IPS-NIHi11 (cell line): ENCODE measurements at regions not wholly inside any gene's neighbourhood (a gene's known extent, or its start where the extent isn't known, plus 50 kb on each side); places are given as distances from the start of the nearest gene placed in this dataset.

Source experiments
- DNase-seq: peaks from one replicate; pipeline ENCODE4 v3.0.0; 2012; ENCODE audit warnings: mixed read lengths, low spot score

GRCh38 chr6:149182262-149182661 lies 135.2 kb upstream of the TAB2 start:
- DNase-seq = no peak

DNA sequence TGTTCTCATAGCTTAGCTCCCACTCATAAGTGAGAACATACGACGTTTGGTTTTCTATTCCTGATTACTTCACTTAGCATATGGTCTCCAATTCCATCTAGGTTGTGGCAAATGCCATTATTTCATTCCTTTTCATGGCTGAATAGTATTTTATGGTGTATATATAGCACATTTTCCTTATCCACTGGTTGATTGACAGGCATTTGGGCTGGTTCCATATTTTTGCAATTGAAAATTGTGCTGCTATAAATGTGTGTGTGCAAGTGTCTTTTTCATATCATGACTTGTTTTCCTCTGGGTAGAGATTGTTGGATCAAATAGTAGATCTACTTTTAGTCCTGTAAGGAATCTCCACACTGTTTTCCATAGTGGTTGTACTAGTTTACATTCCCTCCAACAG lies 133.0 kb upstream of the TAB2 start:
- no peak for DNase-seq

DNA sequence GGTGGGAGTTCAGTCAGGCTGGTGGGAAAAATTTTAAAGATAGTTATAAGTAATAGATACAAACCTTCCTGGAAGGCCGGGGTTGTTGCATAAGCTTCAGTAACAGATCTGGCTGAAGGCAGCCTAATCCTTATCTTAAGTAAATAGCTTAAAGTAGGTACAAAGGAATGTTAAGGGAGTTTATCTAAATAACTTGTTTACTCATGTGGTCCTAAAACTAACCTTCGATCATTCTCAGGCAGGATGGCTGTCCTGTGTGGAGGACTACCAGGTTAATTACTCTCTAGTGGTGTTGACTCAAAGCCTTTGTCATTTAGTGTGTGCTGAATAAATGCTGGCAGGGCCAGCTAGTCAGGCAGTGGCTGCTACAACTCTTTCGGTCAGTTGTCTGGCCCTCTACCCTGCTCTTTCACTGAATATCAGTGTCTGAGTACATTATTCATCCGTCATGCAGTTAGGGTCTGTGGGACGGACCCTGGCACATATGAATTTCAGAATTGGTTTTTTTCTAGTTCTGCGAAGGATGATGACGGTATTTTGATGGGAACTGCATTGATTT lies 131.6 kb upstream of the TAB2 start:
- DNase-seq = no peak

GRCh38 chr6:149186873-149187272 lies 130.6 kb upstream of the TAB2 start:
- DNase-seq = no peak

DNA sequence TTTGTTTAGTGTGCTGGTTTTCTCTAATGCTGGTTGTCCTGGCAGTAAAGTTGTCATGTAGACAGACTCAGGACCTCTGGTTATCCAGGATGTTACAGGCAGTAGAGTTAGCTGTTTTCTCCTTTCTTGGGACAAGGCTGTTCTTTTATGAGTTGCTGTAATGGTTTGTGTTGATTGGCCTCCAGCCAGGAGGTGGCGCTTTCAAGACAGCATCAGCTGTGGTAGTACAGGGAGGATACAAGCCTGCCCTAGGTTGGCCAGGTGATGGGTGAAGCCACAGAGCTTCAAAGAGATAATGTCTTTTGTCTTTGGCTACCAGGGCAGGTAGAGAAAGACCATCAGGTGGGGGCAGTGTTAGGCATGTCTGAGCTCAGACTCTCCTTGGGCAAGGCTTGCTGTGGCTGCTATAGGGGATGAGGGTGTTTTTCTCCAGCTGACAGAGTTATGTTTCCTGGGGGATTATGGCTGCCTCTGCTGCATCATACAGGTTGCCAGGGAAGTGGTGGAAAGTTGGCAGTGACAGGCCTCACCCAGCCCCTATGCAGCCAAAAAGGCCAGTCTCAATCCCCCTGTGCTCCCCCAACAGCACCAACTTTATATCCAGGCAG lies 127.2 kb upstream of the TAB2 start:
- DNase-seq = no peak

GRCh38 chr6:149194820-149195558 lies 122.5 kb upstream of the TAB2 start:
- no peak for DNase-seq

- DNase-seq = no peak
Measured at GRCh38 chr6:149196091-149196490, 121.4 kb upstream of the TAB2 start.

DNA sequence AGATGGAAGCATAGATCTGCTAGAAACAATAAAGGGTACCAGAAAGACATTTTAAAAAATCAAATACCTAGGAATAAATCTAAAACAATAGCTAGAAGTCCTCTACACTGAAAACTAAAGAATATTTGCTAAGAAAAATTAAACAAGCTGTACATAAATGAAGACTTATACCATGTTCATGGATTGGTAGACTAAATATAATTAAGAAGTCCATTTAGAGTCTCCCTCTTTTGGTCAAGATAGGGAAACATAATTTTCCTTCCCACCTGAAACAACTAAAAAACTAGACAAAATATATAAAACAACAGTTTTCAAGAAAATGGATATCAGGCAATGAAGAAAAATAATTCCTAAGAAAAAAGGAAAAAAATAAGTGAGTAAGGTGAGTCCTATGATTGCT lies 120.0 kb upstream of the TAB2 start:
- DNase-seq = no peak

DNA sequence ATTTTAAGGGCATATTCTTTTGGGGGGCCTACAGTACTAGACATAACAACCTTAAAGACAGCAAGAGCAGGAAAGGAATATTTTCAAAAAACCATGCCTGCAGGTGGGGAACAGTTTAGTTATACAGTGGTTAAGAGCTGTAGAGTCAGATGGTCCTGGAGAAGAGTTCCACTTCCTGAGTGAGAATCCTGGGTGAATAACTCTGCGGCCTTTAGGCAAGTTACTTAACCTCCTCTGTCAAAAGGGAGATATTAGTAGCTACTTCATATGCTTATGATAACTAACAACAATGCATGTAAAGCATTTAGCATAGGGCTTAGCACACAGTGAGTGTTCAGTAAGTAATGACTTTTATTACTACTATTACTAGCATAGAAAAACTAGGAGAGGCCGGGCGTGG lies 119.2 kb upstream of the TAB2 start:
- DNase-seq = no peak

DNA sequence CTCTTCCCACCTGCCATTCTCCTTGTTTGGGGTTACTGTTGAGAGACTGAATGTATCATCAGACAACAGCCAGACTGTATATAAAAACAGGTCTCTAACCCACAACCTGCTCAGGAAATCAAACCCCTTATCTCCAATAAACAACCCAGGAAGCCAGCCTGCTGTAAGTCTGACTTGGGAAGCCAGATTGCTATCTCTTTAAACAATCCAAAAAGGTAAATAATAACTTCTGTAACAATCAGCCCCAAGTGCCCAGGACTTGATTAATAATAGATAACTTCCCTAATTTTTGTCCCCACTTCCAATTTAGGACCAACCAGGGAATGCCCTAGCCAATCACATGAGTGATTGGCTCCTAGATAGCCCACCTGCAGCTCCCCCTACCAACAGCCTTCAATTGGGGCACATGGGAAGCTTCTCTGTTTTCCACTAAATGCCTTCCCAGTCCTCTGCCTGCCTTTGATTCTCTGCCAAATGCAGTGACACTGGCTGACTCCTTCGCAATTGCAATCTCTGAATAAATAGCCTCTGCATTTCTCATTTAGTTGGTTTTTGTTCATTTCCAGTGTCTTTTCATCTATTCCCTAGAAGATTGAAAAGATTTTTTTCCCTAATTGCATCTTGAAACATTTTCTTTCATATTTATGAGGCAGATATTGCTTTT lies 117.1 kb upstream of the TAB2 start:
- no peak for DNase-seq

DNA sequence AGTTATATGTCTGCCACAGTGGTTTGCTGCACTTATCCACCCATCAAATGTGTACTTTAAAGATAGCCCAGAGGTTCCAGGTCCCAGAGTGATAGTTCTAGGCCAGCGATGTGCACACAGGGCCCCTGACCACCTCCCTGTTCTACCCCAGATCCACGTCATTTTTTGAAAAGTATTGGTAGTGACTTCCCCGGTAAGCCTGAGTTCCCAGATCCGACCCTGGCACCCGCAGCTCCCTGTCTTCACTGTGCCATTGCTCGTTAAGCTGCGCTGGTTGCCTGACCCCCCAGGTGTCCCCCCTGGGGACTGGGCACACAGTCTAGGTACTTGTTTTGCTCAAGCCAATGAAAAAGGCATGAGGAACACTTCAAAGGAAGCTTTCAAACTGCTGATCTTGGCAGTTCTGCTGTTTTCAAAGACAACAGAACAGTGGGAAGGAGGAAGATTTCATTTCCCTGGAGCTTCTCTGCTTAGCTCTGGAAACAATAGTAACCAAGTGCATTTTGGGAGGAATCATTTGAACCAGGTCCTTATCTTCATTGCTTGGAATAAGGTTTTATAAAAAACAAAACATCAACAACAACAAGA lies 116.3 kb upstream of the TAB2 start:
- no peak for DNase-seq

GRCh38 chr6:149202100-149202499 lies 115.4 kb upstream of the TAB2 start:
- no peak for DNase-seq

DNA sequence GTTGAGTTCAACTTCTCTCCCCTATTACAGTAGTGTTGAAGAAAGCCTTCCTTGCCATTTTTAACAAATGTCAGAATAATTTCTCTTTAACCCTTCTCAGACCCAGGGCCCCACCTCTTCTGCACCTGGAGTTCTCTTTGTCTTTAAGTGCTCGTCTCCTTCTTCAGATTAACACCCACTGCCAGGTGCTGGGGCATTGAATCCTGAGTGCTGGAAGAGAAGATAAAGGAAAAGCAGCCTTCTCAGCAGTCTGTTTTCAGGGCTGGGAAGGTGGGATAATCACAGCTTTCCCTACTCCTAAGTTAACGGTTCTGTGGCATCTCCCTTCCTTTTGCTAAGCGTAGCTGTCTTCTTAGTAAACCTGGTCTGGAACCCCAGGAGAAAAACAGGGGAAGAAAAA lies 114.6 kb upstream of the TAB2 start:
- no peak for DNase-seq

- no peak for DNase-seq
Measured at GRCh38 chr6:149203509-149203908, 114.0 kb upstream of the TAB2 start.

DNA sequence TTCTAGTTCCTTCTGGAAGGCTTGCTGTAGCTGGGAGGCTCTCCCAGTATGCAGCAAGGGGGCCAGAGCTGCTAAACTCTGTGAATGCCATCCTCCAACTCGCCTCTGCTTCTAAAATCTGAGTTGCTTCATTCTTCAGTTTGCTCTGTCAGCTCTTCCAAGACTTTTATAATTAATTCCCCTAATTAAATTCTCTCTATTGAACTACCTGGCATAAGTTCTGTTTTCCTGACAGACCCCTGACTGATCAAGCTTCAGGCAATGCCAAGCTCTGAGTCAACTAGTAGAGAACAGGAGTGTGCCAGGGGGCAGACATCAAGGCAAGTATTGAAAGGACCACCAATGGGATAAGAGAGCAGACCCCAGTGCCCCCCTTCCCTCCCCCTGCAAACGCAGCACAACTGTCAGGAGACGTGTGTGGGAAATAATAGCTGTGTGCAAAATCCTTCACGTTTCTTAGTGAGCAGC lies 109.3 kb upstream of the TAB2 start:
- no peak for DNase-seq

DNA sequence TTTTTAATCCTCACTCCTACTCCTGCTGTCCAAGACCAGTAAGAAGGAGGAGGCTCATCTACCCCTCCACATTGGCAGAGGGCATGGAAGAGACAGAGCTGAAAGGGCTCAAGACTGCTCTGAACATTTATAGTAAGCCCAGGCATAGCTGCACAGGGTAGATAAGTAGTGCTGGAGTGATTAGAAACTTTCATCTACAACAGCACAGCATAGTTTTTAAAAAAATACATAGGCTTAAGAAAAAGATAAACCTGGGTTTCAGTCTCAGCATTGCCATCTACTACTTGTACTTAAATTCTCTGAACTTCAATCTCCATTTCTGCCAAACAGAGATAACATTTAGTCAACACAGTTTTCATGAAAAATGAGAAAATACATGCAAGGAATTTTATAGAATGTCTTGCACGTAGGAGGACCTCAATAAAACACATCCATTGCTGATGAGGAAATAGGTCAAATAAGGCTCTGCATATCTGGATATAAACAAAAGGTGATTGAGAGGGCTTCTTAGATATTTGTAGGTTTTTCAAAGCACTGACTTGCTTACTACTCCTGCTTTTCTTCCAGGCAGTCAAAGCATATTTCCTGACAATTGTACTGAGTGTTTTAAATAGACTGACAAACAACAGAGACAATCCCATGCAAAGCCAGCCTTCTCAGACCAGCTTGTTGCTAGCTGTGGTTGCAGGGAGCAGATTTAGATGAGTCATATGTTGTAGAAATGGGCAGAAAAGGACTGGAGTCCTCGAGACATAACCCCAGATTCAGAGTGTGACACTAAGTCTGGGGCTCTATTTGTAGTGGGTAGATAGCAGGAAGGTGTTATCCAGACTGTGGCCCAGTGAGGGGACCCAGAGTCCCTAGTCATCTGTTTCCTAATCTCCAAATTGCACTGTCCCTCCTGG lies 107.4 kb upstream of the TAB2 start:
- no peak for DNase-seq

DNA sequence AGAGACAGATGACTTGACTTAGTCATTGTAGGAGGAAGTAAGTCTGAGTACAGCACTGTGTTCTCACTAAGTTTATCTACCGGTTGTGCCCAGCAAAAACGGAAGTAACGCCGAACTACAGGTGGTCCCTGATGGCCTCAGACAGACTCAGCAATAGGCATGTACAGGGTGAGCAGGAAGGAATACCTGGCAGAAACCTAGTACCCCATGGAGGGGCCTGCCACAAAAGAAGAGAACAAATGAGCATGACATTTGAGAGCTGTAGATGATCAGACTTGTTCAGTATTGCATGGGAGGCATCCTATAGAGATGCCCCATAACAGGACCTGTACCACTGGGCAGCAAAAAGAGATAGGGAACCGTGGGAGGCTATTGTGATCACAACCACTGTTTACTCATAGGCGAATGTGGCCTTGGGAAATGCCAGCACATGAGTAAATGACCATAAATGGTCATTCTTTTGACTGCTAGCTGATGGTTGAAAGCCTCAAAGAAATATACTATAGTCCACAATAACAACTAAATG lies 106.4 kb upstream of the TAB2 start:
- DNase-seq = no peak

DNA sequence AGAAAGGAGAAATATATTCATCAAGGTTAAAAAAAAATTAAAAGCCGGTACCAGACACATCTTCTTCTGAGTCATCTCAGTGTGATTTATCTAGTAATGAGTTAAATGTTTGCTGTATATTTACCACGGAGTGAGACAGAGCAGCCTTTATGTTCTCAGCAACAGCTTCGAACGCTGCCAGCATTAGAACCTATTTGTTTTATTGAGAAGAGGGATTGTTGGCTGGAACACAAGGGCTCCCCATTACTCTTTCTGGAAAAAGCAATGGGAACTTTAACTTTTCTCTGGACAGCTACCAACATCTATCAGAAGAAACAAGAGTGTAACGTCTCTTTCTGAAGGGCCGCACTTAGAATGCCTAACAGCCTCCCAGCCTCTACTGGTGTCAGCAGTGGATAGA lies 105.3 kb upstream of the TAB2 start:
- no peak for DNase-seq

GRCh38 chr6:149212892-149213801 lies 104.4 kb upstream of the TAB2 start:
- DNase-seq = no peak

- no peak for DNase-seq
Measured at GRCh38 chr6:149213829-149214228, 103.7 kb upstream of the TAB2 start.
